BE2C (cell line): ENCODE measurements at regions not wholly inside any gene's neighbourhood (a gene's known extent, or its start where the extent isn't known, plus 50 kb on each side); places are given as distances from the start of the nearest gene placed in this dataset.

ENCODE experiments used
- DNase-seq: peaks from one replicate; pipeline ENCODE4 v3.0.0-alpha.2; 2020
- H3K27me3 ChIP-seq: fragments of 250-450 bp; sonication (Bioruptor Pico); 2 replicates; pipeline ENCODE4 v1.5.1; 2020; ENCODE audit warnings: mild to moderate bottlenecking
- H3K36me3 ChIP-seq: fragments of 250-450 bp; sonication (Bioruptor Pico); 2 replicates; pipeline ENCODE4 v1.5.1; 2020; ENCODE audit warnings: mild to moderate bottlenecking
- H3K4me1 ChIP-seq: fragments of 250-450 bp; sonication (Bioruptor Pico); 2 replicates; pipeline ENCODE4 v1.5.1; 2020
- H3K4me3 ChIP-seq: 2 replicates; pipeline ENCODE4 v1.5.1; 2011; ENCODE audit warnings: low read depth, low read length
- H3K9me3 ChIP-seq: fragments of 250-450 bp; sonication (Bioruptor Pico); 2 replicates; pipeline ENCODE4 v1.5.1; 2020
- TF ChIP-seq, protein P1 (sequence below): IDR thresholded peaks from 2 replicates; pipeline ENCODE4 v1.5.1; 2012; ENCODE audit warnings: mild to moderate bottlenecking, low read depth, low read length

DNA sequence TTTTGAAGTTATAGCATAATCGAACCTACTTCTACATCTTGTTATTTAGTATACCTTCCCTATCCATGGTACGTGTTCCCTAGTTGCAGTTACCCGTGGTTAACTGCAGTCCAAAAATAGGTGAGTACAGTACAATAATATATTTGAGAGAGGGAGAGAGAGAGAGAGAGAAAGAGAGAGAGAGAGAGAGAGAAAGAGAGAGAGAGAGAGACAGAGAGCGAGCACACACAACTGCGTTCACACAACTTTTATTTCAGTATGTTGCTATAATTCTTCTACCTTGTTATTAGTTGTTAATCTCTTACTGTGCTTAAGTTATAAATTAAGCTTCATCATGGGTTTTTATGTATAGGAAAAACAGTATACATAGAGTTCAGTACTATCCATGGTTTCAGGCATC, 928.1 kb downstream of the TUSC7 start:
- TF ChIP-seq, protein P1, sequence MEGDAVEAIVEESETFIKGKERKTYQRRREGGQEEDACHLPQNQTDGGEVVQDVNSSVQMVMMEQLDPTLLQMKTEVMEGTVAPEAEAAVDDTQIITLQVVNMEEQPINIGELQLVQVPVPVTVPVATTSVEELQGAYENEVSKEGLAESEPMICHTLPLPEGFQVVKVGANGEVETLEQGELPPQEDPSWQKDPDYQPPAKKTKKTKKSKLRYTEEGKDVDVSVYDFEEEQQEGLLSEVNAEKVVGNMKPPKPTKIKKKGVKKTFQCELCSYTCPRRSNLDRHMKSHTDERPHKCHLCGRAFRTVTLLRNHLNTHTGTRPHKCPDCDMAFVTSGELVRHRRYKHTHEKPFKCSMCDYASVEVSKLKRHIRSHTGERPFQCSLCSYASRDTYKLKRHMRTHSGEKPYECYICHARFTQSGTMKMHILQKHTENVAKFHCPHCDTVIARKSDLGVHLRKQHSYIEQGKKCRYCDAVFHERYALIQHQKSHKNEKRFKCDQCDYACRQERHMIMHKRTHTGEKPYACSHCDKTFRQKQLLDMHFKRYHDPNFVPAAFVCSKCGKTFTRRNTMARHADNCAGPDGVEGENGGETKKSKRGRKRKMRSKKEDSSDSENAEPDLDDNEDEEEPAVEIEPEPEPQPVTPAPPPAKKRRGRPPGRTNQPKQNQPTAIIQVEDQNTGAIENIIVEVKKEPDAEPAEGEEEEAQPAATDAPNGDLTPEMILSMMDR, result no peak

DNA sequence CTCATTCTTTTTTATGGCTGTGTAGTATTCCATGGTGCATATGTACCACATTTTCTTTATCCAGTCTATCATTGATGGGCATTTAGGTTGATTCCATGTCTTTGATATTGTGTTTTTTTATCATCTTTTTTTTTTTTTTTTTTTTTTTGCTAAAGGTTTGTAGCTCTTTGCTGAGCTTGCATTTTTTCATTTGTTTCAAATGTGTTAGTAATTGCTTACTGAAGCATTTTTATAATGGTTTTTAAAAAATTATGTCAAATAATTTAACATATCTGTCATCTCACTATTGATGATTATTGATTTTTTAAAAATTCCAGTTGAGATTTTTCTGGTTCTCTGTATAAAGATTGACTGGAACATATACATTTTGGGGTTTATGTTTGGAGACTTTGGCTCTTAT, 934.6 kb downstream of the TUSC7 start:
- TF ChIP-seq, protein P1, result no peak
- no peaks in the 10 kb centered on the region for H3K9me3 ChIP-seq
- DNase-seq, result no peak

More for the DNA sequence above, 928.1 kb downstream of the TUSC7 start:
- no peak for DNase-seq
- Histone ChIP-seq H3K9me3 (no peaks in the 10 kb centered on the region), H3K4me1 (peaks cover 10% of the 10 kb centered on the region), H3K4me3 (no peak overlapping the region), H3K36me3 (no peaks in the 10 kb centered on the region), H3K27me3 (no peaks in the 10 kb centered on the region)

DNA sequence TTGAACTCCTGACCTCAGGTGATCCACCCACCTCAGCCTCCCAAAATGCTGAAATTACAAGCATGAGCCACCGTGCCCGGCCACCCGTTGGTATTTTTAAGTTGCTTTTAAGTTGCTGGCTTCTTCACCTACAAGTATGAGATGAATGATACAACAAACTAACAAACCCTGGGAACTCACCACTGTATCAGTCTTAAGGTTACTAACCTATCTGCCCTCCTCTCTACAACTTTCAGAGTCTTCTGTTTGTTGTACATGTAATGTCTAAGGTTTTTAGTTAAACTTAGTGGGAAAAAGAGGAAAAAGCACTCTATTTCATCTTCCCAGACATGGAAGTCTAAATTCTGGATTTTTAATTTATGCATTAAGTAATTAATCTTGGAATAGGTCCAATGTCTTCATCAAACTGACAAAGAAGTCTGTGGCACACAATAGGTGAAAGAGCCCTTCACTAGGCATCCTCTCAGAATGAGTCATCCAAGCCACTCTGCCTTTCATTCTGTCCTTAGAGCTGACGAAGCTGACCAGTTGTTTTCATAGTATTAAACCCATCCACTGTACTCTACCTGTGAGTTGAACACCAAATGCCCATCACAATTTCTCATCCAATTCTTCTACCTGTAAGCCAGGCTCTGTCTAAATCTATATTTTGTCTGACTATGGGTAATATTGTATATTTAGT, 936.1 kb downstream of the TUSC7 start:
- Histone ChIP-seq H3K4me3 (no peak overlapping the region), H3K9me3 (no peaks in the 10 kb centered on the region), H3K36me3 (no peaks in the 10 kb centered on the region; the same call in 1 of the 2 replicates), H3K4me1 (peaks cover 3% of the 10 kb centered on the region; the same call in 1 of the 2 replicates), H3K27me3 (no peaks in the 10 kb centered on the region)
- DNase-seq, result no peak
- TF ChIP-seq, protein P1, result no peak

More for the DNA sequence above, 934.6 kb downstream of the TUSC7 start:
- Histone ChIP-seq H3K4me3 (no peak overlapping the region), H3K4me1 (peaks cover 3% of the 10 kb centered on the region; the same call in 1 of the 2 replicates), H3K36me3 (no peaks in the 10 kb centered on the region; the same call in 1 of the 2 replicates), H3K27me3 (no peaks in the 10 kb centered on the region)

DNA sequence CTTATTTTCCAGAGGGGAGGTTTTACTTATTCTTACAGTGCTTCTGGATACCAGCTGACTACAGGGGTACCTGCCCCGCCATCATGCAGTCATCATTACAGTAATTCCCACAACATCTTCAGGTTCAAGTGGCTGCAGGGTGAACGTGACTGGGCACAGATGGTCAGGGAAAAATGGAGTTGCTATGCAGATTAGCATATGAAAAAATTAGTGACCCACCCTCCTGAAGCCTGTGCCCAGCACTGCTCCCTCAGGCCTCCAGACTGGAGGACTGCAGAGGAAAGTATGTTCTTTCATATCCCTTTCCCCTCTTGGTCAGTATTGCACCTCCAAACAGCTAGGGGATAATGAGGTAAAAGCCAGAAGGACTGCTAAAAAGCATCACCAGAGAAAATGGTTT, 937.9 kb downstream of the TUSC7 start:
- no peak for DNase-seq
- no peak overlapping the region for H3K4me3 ChIP-seq
- no peaks in the 10 kb centered on the region for H3K27me3 ChIP-seq
- H3K9me3 ChIP-seq, result no peaks in the 10 kb centered on the region
- TF ChIP-seq, protein P1, result no peak
- H3K36me3 ChIP-seq, result no peaks in the 10 kb centered on the region; the same call in 1 of the 2 replicates
- no peaks in the 10 kb centered on the region for H3K4me1 ChIP-seq

DNA sequence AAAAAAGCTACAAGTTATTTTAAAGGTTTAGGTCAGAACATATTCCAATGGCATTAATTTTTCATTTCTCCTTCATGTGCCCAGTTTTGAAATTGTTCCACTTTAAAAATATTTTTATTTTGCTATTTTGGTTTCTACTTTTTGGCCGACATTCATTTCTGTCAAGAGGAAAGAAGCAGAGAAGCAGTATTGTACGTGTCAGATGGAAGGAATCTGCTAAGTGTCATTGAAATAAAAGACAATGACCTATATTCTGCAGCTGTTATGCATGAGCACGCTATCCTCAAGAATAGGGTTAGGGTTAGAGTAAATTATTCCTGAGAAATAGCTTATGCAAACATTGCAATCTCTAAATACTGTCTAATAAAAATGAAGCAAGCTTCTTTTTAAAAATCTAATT, 941.7 kb downstream of the TUSC7 start:
- Histone ChIP-seq H3K27me3 (no peaks in the 10 kb centered on the region), H3K36me3 (no peaks in the 10 kb centered on the region; the same call in 1 of the 2 replicates), H3K4me3 (no peak overlapping the region), H3K9me3 (no peaks in the 10 kb centered on the region), H3K4me1 (no peaks in the 10 kb centered on the region; the same call in 1 of the 2 replicates)
- TF ChIP-seq, protein P1, result no peak
- DNase-seq, result no peak

DNA sequence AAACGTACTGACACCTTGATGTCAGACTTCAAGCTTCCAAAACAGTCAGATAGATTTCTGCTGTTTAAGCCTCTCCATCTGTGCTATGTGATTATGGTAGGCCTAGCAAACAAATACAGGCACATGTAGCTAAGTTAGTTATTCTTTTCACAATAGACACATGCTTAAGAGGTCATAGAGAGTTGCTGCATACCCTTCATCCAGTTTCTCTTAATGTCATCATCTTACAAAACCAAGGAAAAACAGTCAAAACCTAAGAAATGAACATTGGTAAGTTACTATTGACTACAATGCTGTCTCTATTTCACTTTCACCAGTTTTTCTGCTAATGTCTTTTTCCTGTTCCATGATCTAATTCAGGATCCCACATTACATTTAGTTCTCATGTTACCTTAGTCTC, 946.8 kb downstream of the TUSC7 start:
- TF ChIP-seq, protein P1, result no peak
- no peak for DNase-seq

More for the DNA sequence above, 946.8 kb downstream of the TUSC7 start:
- H3K36me3 ChIP-seq, result no peaks in the 10 kb centered on the region
- no peaks in the 10 kb centered on the region for H3K9me3 ChIP-seq
- no peak overlapping the region for H3K4me3 ChIP-seq
- peaks cover 5% of the 10 kb centered on the region; the same call in 1 of the 2 replicates for H3K4me1 ChIP-seq
- H3K27me3 ChIP-seq, result no peaks in the 10 kb centered on the region
